H1 (cell line): ENCODE measurements at regions not wholly inside any gene's neighbourhood (a gene's known extent, or its start where the extent isn't known, plus 50 kb on each side); places are given as distances from the start of the nearest gene placed in this dataset.

Experiments
- ASH2L ChIP-seq: fragments of 200-600, 300-600 bp; sonication (generic); IDR thresholded peaks from one replicate; pipeline ENCODE4 v1.7.1; 2017; ENCODE audit warnings: low read length
- ATF2 ChIP-seq: IDR thresholded peaks from 2 replicates; pipeline ENCODE4 v1.6.1; 2012; ENCODE audit warnings: low read length, inconsistent platforms
- CEBPB ChIP-seq: IDR thresholded peaks from 2 replicates; pipeline ENCODE4 v1.6.1; 2012; ENCODE audit warnings: low read depth, low read length
- GABPA ChIP-seq: IDR thresholded peaks from 2 replicates; pipeline ENCODE4 v1.6.1; 2011; ENCODE audit warnings: mild to moderate bottlenecking, low read length, moderate library complexity, borderline replicate concordance; ENCODE audit not compliant: insufficient read depth
- KDM5A ChIP-seq: fragments of 200-600 bp; IDR thresholded peaks from 2 replicates; pipeline ENCODE4 v1.7.1; 2012; ENCODE audit warnings: mild to moderate bottlenecking, low read length, inconsistent platforms, mixed read lengths
- SP2 ChIP-seq: IDR thresholded peaks from 2 replicates; pipeline ENCODE4 v1.6.1; 2012; ENCODE audit warnings: mild to moderate bottlenecking, low read length, inconsistent platforms

- no peak for TF ChIP-seq GABPA
- TF ChIP-seq CEBPB: no peak
- TF ChIP-seq ASH2L: no peak
- TF ChIP-seq SP2: no peak
- no peak for TF ChIP-seq ATF2
- no peak for TF ChIP-seq KDM5A
These were observed 290.6 kb upstream of the SLIT2 start (continued) for GRCh38 chr4:19961091-19961490.
